Liver (tissue), 8 donors: ENCODE measurements at regions not wholly inside any gene's neighbourhood (a gene's known extent, or its start where the extent isn't known, plus 50 kb on each side); places are given as distances from the start of the nearest gene placed in this dataset.

Experiments
- DNase-seq: peaks from one replicate; pipeline ENCODE4 v3.0.0-alpha.2; 2017; ENCODE audit warnings: low spot score
- H3K27ac ChIP-seq, 2 donors: one replicate each; pipeline ENCODE4 v1.7.0; 2013; ENCODE audit warnings: inconsistent platforms in 2 of 2, low read length in 2 of 2, control low read depth in 1 of 2, low read depth in 1 of 2, mild to moderate bottlenecking in 1 of 2
- H3K27me3 ChIP-seq, 4 donors: one replicate each; pipeline versions ENCODE4 v1.6.1 to v1.7.0; 2013; ENCODE audit warnings: low read length in 3 of 4, inconsistent platforms in 1 of 4, mild to moderate bottlenecking in 1 of 4, moderate library complexity in 1 of 4; ENCODE audit not compliant: control insufficient read depth in 4 of 4, insufficient read depth in 4 of 4
- H3K36me3 ChIP-seq, 4 donors: one replicate each; pipeline versions ENCODE4 v1.6.1 to v1.7.0; 2013; ENCODE audit warnings: low read length in 3 of 4, mild to moderate bottlenecking in 3 of 4, low read depth in 1 of 4, moderate library complexity in 1 of 4; ENCODE audit not compliant: control insufficient read depth in 4 of 4, insufficient read depth in 3 of 4
- H3K4me1 ChIP-seq, 4 donors: one replicate each; pipeline versions ENCODE4 v1.6.1 to v1.7.0; 2013; ENCODE audit warnings: low read length in 3 of 4, mild to moderate bottlenecking in 3 of 4, moderate library complexity in 1 of 4; ENCODE audit not compliant: control insufficient read depth in 4 of 4, insufficient read depth in 4 of 4
- H3K4me3 ChIP-seq, 3 donors: one replicate each; pipeline versions ENCODE4 v1.6.1 to v1.7.0; 2013; ENCODE audit warnings: low read length in 3 of 3, control low read depth in 1 of 3, low read depth in 1 of 3, mild to moderate bottlenecking in 1 of 3
- H3K9ac ChIP-seq, 2 donors: one replicate each; pipeline ENCODE4 v1.7.0; 2013; ENCODE audit warnings: low read length in 2 of 2, mild to moderate bottlenecking in 2 of 2, moderate library complexity in 2 of 2, control low read depth in 1 of 2, low read depth in 1 of 2
- H3K9me3 ChIP-seq, 4 donors: one replicate each; pipeline versions ENCODE4 v1.6.1 to v1.7.0; 2013; ENCODE audit warnings: low read length in 3 of 4; ENCODE audit not compliant: control insufficient read depth in 4 of 4
- ATF3 ChIP-seq: IDR thresholded peaks from 2 replicates; pipeline ENCODE4 v1.6.1; 2016; ENCODE audit warnings: antibody characterized with exemption
- CTCF ChIP-seq: fragments of 150-350 bp; IDR thresholded peaks from 2 replicates; pipeline ENCODE4 v1.5.1; 2017; ENCODE audit warnings: improper control_type of control experiment, low read depth, low read length; ENCODE audit not compliant: missing input control
- EGR1 ChIP-seq, 2 donors: IDR thresholded peaks; 2 replicates each; pipeline ENCODE4 v1.6.1; 2016 to 2018; ENCODE audit warnings: antibody characterized with exemption in 2 of 2, low read depth in 2 of 2
- FOXA1 ChIP-seq: IDR thresholded peaks from 2 replicates; pipeline ENCODE4 v1.6.1; 2016; ENCODE audit warnings: antibody characterized with exemption
- FOXA2 ChIP-seq: IDR thresholded peaks from 2 replicates; pipeline ENCODE4 v1.6.1; 2016; ENCODE audit warnings: antibody characterized with exemption
- GABPA ChIP-seq, 2 donors: IDR thresholded peaks in 1 of 2; conservative IDR thresholded peaks in 1 of 2; 2 replicates each; pipeline ENCODE4 v1.6.1; 2016; ENCODE audit warnings: antibody characterized with exemption in 2 of 2, mild to moderate bottlenecking in 1 of 2, moderate library complexity in 1 of 2
- HNF4A ChIP-seq, 2 donors: conservative IDR thresholded peaks; 2 replicates each; pipeline ENCODE4 v1.6.1; 2016; ENCODE audit warnings: antibody characterized with exemption in 2 of 2, mild to moderate bottlenecking in 2 of 2
- HNF4G ChIP-seq: IDR thresholded peaks from 2 replicates; pipeline ENCODE4 v1.6.1; 2016; ENCODE audit warnings: antibody characterized with exemption
- NR2F2 ChIP-seq: IDR thresholded peaks from 2 replicates; pipeline ENCODE4 v1.6.1; 2016; ENCODE audit warnings: antibody characterized with exemption
- RAD21 ChIP-seq, 2 donors: IDR thresholded peaks; 2 replicates each; pipeline ENCODE4 v1.6.1; 2016; ENCODE audit warnings: antibody characterized with exemption in 2 of 2, mild to moderate bottlenecking in 2 of 2
- RXRA ChIP-seq, 2 donors: IDR thresholded peaks; 2 replicates each; pipeline ENCODE4 v1.6.1; 2017 to 2018; ENCODE audit warnings: antibody characterized with exemption in 2 of 2, mild to moderate bottlenecking in 1 of 2
- SP1 ChIP-seq: IDR thresholded peaks from 2 replicates; pipeline ENCODE4 v1.6.1; 2018; ENCODE audit warnings: antibody characterized with exemption, mild to moderate bottlenecking
- TAF1 ChIP-seq: conservative IDR thresholded peaks from 2 replicates; pipeline ENCODE4 v1.6.1; 2016; ENCODE audit warnings: antibody characterized with exemption, mild to moderate bottlenecking
- YY1 ChIP-seq: IDR thresholded peaks from 2 replicates; pipeline ENCODE4 v1.6.1; 2016; ENCODE audit warnings: antibody characterized with exemption, mild to moderate bottlenecking
- ZBTB33 ChIP-seq: IDR thresholded peaks from 2 replicates; pipeline ENCODE4 v1.6.1; 2016; ENCODE audit warnings: antibody characterized with exemption
- WGBS: extraction: QIAGEN DNeasy Blood & Tissue Kit; methylation state at CpG from one replicate; pipeline ENCODE4 v1.1.7; 2013; 5-methylcytosine and 5-hydroxymethylcytosine counted together
- TF ChIP-seq, protein P1 (sequence below): IDR thresholded peaks from 2 replicates; pipeline ENCODE4 v1.6.1; 2016; ENCODE audit warnings: antibody characterized with exemption, mild to moderate bottlenecking
- donor health status: healthy.
- donor health status: healthy.
- donor health status: healthy.
- donor health status: healthy.
- donor health status: healthy.

GRCh38 chr7:94179466-94179865, 175.3 kb upstream of the BET1 start (continued):
- TF ChIP-seq, protein P1, sequence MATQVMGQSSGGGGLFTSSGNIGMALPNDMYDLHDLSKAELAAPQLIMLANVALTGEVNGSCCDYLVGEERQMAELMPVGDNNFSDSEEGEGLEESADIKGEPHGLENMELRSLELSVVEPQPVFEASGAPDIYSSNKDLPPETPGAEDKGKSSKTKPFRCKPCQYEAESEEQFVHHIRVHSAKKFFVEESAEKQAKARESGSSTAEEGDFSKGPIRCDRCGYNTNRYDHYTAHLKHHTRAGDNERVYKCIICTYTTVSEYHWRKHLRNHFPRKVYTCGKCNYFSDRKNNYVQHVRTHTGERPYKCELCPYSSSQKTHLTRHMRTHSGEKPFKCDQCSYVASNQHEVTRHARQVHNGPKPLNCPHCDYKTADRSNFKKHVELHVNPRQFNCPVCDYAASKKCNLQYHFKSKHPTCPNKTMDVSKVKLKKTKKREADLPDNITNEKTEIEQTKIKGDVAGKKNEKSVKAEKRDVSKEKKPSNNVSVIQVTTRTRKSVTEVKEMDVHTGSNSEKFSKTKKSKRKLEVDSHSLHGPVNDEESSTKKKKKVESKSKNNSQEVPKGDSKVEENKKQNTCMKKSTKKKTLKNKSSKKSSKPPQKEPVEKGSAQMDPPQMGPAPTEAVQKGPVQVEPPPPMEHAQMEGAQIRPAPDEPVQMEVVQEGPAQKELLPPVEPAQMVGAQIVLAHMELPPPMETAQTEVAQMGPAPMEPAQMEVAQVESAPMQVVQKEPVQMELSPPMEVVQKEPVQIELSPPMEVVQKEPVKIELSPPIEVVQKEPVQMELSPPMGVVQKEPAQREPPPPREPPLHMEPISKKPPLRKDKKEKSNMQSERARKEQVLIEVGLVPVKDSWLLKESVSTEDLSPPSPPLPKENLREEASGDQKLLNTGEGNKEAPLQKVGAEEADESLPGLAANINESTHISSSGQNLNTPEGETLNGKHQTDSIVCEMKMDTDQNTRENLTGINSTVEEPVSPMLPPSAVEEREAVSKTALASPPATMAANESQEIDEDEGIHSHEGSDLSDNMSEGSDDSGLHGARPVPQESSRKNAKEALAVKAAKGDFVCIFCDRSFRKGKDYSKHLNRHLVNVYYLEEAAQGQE = no peak
- no peak for TF ChIP-seq TAF1

GRCh38 chr7:94182066-94182465, 177.9 kb upstream of the BET1 start:
- H3K4me3 ChIP-seq = no peak overlapping the region
- DNase-seq = no peak
- no peaks in the 10 kb centered on the region for H3K9me3 ChIP-seq
- no peak overlapping the region for H3K27ac ChIP-seq
- WGBS = 75% methylated on average over 1 of the region's 1 CpG
- TF ChIP-seq TAF1 = no peak
- TF ChIP-seq ATF3 = no peak
- no peak for TF ChIP-seq FOXA2
- TF ChIP-seq ZBTB33 = no peak
- no peak for TF ChIP-seq YY1
- TF ChIP-seq HNF4G = no peak
- TF ChIP-seq NR2F2 = no peak
- no peaks in the 10 kb centered on the region for H3K4me1 ChIP-seq
- no peaks in the 10 kb centered on the region for H3K27me3 ChIP-seq
- no peaks in the 10 kb centered on the region for H3K36me3 ChIP-seq
- H3K9ac ChIP-seq = no peak overlapping the region

DNA sequence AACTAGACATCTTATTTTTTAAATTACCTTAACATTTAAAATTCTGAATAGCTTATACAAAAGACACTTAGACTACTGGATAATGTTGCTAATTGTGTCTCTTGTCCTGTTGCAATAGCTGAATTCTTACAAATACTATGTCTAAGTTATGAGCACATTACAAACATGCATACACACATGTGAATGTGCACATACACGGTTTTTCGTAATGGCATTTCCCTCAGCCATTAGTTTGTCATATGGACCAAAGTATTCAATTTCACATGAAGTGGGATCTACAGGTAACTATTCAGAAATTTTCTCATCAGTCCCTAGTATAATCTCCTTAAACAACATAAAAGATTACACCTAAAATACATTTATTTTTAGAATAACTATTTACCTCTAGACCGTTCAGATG, 178.6 kb upstream of the BET1 start:
- Histone ChIP-seq H3K4me1 (no peaks in the 10 kb centered on the region), H3K9me3 (no peaks in the 10 kb centered on the region), H3K36me3 (no peaks in the 10 kb centered on the region), H3K9ac (no peak overlapping the region), H3K27ac (no peak overlapping the region), H3K27me3 (no peaks in the 10 kb centered on the region), H3K4me3 (no peak overlapping the region)
- TF ChIP-seq RAD21 (IDR thresholded peaks at IDR 0.05) (no peak), ZBTB33 (no peak), GABPA (IDR thresholded peaks at IDR 0.05 in 1 of 2, conservative IDR thresholded peaks at IDR 0.05 in 1 of 2) (no peak), HNF4A (conservative IDR thresholded peaks at IDR 0.05) (no peak), ATF3 (no peak), CTCF (no peak), FOXA1 (no peak), HNF4G (no peak), FOXA2 (no peak), RXRA (IDR thresholded peaks at IDR 0.05) (no peak), YY1 (no peak), SP1 (no peak), EGR1 (IDR thresholded peaks at IDR 0.05; ENCODE audit: low read depth in 2 of 2) (no peak), TAF1 (no peak), NR2F2 (no peak)
- TF ChIP-seq, protein P1 = no peak
- DNase-seq = no peak
- WGBS = 75% methylated on average over 3 of the region's 3 CpGs
